ENCODE measurements at regions not wholly inside any gene's neighbourhood (a gene's known extent, or its start where the extent isn't known, plus 50 kb on each side); places are given as distances from the start of the nearest gene placed in this dataset.

- Histone ChIP-seq H3K79me2 (ENCODE audit: insufficient read depth, low read length) (no peaks in the 10 kb centered on the region), H2AFZ (ENCODE audit: low read depth, low read length, poor library complexity, severe bottlenecking) (no peak overlapping the region), H3K36me3 (ENCODE audit: control insufficient read depth in 1 of 2, insufficient read depth in 2 of 2, low read length in 2 of 2) (no peaks in the 10 kb centered on the region), H3K9me3 (ENCODE audit: control insufficient read depth in 1 of 2, insufficient read depth in 1 of 2, low read depth in 1 of 2, low read length in 2 of 2) (peaks cover 14 to 27% of the 10 kb centered on the region in 2 experiments; a peak in 2 of 4 replicates), H4K20me1 (ENCODE audit: insufficient read depth) (no peaks in the 10 kb centered on the region), H3K4me3 (replicated peaks in 1 of 2; ENCODE audit: low read depth in 1 of 2, low read length in 2 of 2) (no peak overlapping the region), H3K27ac (ENCODE audit: low read depth, low read length) (no peak overlapping the region), H3K4me2 (ENCODE audit: low read length) (no peak overlapping the region), H3K9ac (ENCODE audit: low read length) (no peak overlapping the region), H3K4me1 (ENCODE audit: control insufficient read depth in 1 of 2, insufficient read depth in 2 of 2, low read length in 2 of 2) (no peaks in the 10 kb centered on the region), H3K27me3 (ENCODE audit: insufficient read depth, low read length) (no peaks in the 10 kb centered on the region), H3K9me2 (ENCODE audit: insufficient read depth) (no peaks in the 10 kb centered on the region)
- intact Hi-C loops (cut with micrococcal nuclease) = no loop called here
- ATAC-seq = no peak
- ChIA-PET POLR2A (no interaction called here), CTCF (no interaction called here), RAD21 (ENCODE audit: low non-redundant PET in 1 of 2, low total read pairs in 2 of 2, uncharacterized antibody in 2 of 2, unreplicated experiment in 2 of 2) (no interaction called here)
- no peak for TF ChIP-seq TCF7L2 (IDR thresholded peaks at IDR 0.05; ENCODE audit: borderline replicate concordance, extremely low read depth, insufficient read depth, insufficient read length)
- no peak for TF ChIP-seq ZBTB33 (IDR thresholded peaks at IDR 0.05; ENCODE audit: extremely low read depth, insufficient replicate concordance, low read length)
- TF ChIP-seq ATF3 (IDR thresholded peaks at IDR 0.05) = no peak
- TF ChIP-seq FOSL1 (IDR thresholded peaks at IDR 0.05; ENCODE audit: low read depth) = no peak
- TF ChIP-seq ZNF274 (IDR thresholded peaks at IDR 0.05; ENCODE audit: low read depth, low read length) = no peak
- TF ChIP-seq MAX (IDR thresholded peaks at IDR 0.05) = no peak
- no peak for TF ChIP-seq ZFX (IDR thresholded peaks at IDR 0.05)
- no peak for TF ChIP-seq YY1 (IDR thresholded peaks at IDR 0.05; ENCODE audit: extremely low read depth, insufficient replicate concordance, low read depth, low read length)
- TF ChIP-seq POLR2A (IDR thresholded peaks at IDR 0.05; ENCODE audit: borderline replicate concordance, extremely low read depth, insufficient read depth, insufficient read length) = no peak
- TF ChIP-seq REST (IDR thresholded peaks at IDR 0.05; ENCODE audit: low read depth) = no peak
- no peak for TF ChIP-seq EGR1 (IDR thresholded peaks at IDR 0.05; ENCODE audit: low read depth)
- DNase-seq (ENCODE audit: low read depth, low spot score) = no peak
- BruUV-seq (replicated peaks) = no TSS peak
These were observed 111.6 kb downstream of the HTR5A start for GRCh38 chr7:155181768-155182167.
